ENCODE measurements at regions not wholly inside any gene's neighbourhood (a gene's known extent, or its start where the extent isn't known, plus 50 kb on each side); places are given as distances from the start of the nearest gene placed in this dataset.

GRCh38 chr18:78174737-78175136, 804.9 kb upstream of the SALL3 start:
- H3K4me1 ChIP-seq (ENCODE audit: control insufficient read depth, low read length) = no peaks in the 10 kb centered on the region

DNA sequence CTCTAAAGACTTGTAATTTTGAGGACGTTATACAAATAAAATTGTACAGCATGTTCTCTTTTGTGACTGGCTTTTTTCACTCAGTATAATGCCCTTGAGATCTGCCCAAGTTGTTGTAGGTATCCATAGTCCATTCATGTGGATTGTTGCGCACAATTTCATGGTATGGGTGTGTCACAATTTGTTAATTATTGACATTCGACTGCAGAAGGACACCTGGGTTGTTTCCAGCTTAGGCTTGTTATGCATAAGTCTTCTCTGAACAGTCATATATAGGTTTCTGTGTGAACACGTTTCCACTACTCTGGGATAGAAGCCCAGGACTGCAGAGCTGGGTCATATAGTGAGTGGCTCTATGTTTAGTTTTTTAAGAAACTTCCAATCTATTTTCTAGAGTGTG, 800.8 kb upstream of the SALL3 start:
- TF ChIP-seq, protein P1, sequence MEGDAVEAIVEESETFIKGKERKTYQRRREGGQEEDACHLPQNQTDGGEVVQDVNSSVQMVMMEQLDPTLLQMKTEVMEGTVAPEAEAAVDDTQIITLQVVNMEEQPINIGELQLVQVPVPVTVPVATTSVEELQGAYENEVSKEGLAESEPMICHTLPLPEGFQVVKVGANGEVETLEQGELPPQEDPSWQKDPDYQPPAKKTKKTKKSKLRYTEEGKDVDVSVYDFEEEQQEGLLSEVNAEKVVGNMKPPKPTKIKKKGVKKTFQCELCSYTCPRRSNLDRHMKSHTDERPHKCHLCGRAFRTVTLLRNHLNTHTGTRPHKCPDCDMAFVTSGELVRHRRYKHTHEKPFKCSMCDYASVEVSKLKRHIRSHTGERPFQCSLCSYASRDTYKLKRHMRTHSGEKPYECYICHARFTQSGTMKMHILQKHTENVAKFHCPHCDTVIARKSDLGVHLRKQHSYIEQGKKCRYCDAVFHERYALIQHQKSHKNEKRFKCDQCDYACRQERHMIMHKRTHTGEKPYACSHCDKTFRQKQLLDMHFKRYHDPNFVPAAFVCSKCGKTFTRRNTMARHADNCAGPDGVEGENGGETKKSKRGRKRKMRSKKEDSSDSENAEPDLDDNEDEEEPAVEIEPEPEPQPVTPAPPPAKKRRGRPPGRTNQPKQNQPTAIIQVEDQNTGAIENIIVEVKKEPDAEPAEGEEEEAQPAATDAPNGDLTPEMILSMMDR (IDR thresholded peaks at IDR 0.05; ENCODE audit: low read depth, low read length, poor library complexity, severe bottlenecking) = no peak
- no peak for TF ChIP-seq EZH2phosphoT487 (IDR thresholded peaks at IDR 0.05; ENCODE audit: borderline replicate concordance, low read length)
- Histone ChIP-seq H3F3A (ENCODE audit: control insufficient read depth, insufficient read depth) (no peaks in the 10 kb centered on the region), H3K9me3 (ENCODE audit: control insufficient read depth, insufficient read depth, low read length) (peaks cover 7% of the 10 kb centered on the region; the same call in 1 of the 2 replicates), H3K9me2 (replicated peaks; ENCODE audit: control insufficient read depth, low read length) (no peaks in the 10 kb centered on the region), H3K4me1 (ENCODE audit: control insufficient read depth, low read length) (no peaks in the 10 kb centered on the region), H3K4me2 (ENCODE audit: low read length) (no peak overlapping the region), H4K20me1 (ENCODE audit: control insufficient read depth, insufficient read depth, low read depth, low read length) (no peaks in the 10 kb centered on the region), H3K27me3 (ENCODE audit: control insufficient read depth, low read length) (no peaks in the 10 kb centered on the region), H3K4me3 (ENCODE audit: low read length) (no peak overlapping the region), H3K27ac (ENCODE audit: low read depth, low read length) (no peak overlapping the region), H3K36me3 (ENCODE audit: control insufficient read depth, low read length) (no peaks in the 10 kb centered on the region), H3K79me2 (ENCODE audit: control insufficient read depth, low read length) (no peaks in the 10 kb centered on the region)

More at GRCh38 chr18:78174737-78175136, 804.9 kb upstream of the SALL3 start:
- no peak for TF ChIP-seq EZH2phosphoT487 (IDR thresholded peaks at IDR 0.05; ENCODE audit: borderline replicate concordance, low read length)
- TF ChIP-seq, protein P1 (IDR thresholded peaks at IDR 0.05; ENCODE audit: low read depth, low read length, poor library complexity, severe bottlenecking) = no peak
- Histone ChIP-seq H3K79me2 (ENCODE audit: control insufficient read depth, low read length) (no peaks in the 10 kb centered on the region), H3K9me2 (replicated peaks; ENCODE audit: control insufficient read depth, low read length) (no peaks in the 10 kb centered on the region), H3K4me3 (ENCODE audit: low read length) (no peak overlapping the region), H3K27me3 (ENCODE audit: control insufficient read depth, low read length) (no peaks in the 10 kb centered on the region), H3K9me3 (ENCODE audit: control insufficient read depth, insufficient read depth, low read length) (peaks cover 7% of the 10 kb centered on the region; the same call in 1 of the 2 replicates), H3K27ac (ENCODE audit: low read depth, low read length) (no peak overlapping the region), H3K4me2 (ENCODE audit: low read length) (no peak overlapping the region), H3K36me3 (ENCODE audit: control insufficient read depth, low read length) (no peaks in the 10 kb centered on the region), H3F3A (ENCODE audit: control insufficient read depth, insufficient read depth) (no peaks in the 10 kb centered on the region), H4K20me1 (ENCODE audit: control insufficient read depth, insufficient read depth, low read depth, low read length) (no peaks in the 10 kb centered on the region)

DNA sequence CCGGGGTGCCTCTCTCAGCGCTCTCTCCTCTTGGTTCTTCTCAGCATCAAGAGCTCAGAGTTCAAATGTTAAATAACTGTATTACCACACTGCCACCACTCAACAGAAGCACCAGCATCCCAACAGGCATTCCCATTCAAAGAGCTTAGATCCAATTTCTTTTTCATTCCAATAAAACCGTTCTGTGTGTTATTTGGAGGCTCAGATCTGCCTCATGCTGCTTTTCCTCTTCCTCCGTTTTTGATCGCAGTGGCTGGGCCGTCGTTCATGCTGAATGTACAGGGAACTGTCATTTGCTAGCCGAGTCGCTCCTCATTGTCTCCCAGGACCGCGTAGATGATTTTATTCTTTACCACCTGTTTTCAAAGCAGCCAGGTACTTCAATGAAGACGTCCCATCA, 798.9 kb upstream of the SALL3 start:
- Histone ChIP-seq H4K20me1 (ENCODE audit: control insufficient read depth, insufficient read depth, low read depth, low read length) (no peaks in the 10 kb centered on the region), H3K36me3 (ENCODE audit: control insufficient read depth, low read length) (no peaks in the 10 kb centered on the region), H3K79me2 (ENCODE audit: control insufficient read depth, low read length) (no peaks in the 10 kb centered on the region), H3K27me3 (ENCODE audit: control insufficient read depth, low read length) (no peaks in the 10 kb centered on the region), H3F3A (ENCODE audit: control insufficient read depth, insufficient read depth) (no peaks in the 10 kb centered on the region), H3K27ac (ENCODE audit: low read depth, low read length) (no peak overlapping the region), H3K4me2 (ENCODE audit: low read length) (no peak overlapping the region), H3K9me2 (replicated peaks; ENCODE audit: control insufficient read depth, low read length) (no peaks in the 10 kb centered on the region), H3K9me3 (ENCODE audit: control insufficient read depth, insufficient read depth, low read length) (no peaks in the 10 kb centered on the region), H3K4me1 (ENCODE audit: control insufficient read depth, low read length) (no peaks in the 10 kb centered on the region), H3K4me3 (ENCODE audit: low read length) (no peak overlapping the region)
- TF ChIP-seq EZH2phosphoT487 (IDR thresholded peaks at IDR 0.05; ENCODE audit: borderline replicate concordance, low read length) = no peak
- TF ChIP-seq, protein P1 (IDR thresholded peaks at IDR 0.05; ENCODE audit: low read depth, low read length, poor library complexity, severe bottlenecking) = no peak
